GM12874 (cell line): ENCODE measurements at regions not wholly inside any gene's neighbourhood (a gene's known extent, or its start where the extent isn't known, plus 50 kb on each side); places are given as distances from the start of the nearest gene placed in this dataset.

Source experiments
- CTCF ChIP-seq: IDR thresholded peaks from 2 replicates; pipeline ENCODE4 v1.5.1; 2011; ENCODE audit warnings: low read depth, mild to moderate bottlenecking, control low read depth, low read length, moderate library complexity; ENCODE audit not compliant: insufficient read depth

DNA sequence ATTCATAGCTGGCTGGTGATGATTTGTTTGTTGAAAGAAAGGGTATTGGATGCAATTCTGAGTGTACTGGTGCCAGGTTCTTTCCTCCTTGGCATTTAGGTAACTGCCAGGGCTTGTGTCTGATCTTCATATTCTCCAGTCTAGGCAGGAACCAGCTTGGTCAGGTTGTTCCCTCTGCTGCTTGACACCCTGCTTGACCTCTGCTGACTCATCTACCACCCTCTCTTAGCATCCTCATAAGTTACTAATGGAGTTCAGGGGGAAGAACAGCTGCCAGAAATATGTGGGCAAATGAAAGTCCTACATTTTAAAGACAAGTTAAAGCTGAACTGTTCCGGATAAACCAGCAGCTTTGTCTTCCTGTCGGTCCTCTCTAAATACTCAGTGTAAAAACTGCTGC is 116.1 kb upstream of the TNC start:
- no peak for TF ChIP-seq CTCF

DNA sequence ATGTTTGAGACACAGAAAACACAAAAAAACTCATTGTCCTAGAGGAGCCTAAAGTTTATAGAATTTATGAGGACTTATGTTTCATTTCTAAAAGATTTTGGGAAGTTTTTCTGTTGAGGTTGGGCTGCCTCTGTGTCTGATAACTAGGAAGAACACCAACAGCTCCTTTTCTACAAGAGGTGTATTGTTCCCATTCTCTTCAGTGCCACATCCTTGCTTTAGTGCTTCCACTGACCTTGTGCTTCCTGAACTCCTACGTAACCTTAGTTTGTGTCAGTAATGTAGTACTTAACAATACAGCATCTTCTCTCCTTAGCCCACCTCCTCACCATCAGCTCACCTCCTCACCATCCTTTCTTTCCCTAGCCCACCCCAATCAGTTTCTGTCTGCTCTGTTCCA is 117.3 kb upstream of the TNC start:
- no peak for TF ChIP-seq CTCF

DNA sequence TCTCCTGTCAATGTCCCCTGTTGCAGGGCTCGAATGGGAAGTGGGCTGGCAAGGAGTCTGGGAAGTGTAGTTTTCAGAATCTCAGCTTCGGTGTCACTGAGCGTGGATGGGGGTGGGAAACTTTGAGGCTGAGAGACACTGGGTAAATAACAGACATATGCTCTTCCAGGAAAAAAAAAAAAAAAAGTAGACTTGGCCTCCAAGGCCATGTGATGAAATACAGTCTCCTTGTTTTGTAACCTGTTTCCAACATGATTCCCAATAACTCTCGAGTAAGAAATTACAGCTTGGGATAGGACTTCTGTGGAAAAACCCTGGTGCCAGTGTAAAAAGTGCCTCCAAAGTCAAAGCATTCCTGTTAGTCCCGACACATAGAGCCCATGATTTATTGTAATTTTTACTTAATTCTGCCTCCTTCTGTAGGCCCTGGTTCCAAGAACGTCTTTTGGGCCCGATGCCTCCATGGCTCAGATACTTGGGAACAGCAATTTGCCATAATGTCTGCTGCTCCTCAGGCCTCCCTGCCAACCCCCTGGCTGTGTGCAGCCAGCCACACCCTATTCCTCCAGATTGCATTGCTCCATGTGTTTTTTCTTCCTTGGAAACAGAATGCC is 119.5 kb upstream of the TNC start:
- TF ChIP-seq CTCF, result no peak

- TF ChIP-seq CTCF, result no peak
These were observed 122.7 kb upstream of the TNC start for GRCh38 chr9:115240676-115241075.

GRCh38 chr9:115241641-115242040 is 123.7 kb upstream of the TNC start:
- TF ChIP-seq CTCF, result no peak

- TF ChIP-seq CTCF, result no peak
These were observed 131.5 kb upstream of the TNC start for GRCh38 chr9:115249488-115249887.

GRCh38 chr9:115250621-115251032 is 132.7 kb upstream of the TNC start:
- no peak for TF ChIP-seq CTCF
